Caco-2 (cell line): ENCODE measurements at regions not wholly inside any gene's neighbourhood (a gene's known extent, or its start where the extent isn't known, plus 50 kb on each side); places are given as distances from the start of the nearest gene placed in this dataset.

Experiments
- BruUV-seq: library from RNA; stranded (reverse); fragments of 400-500 nt; replicated peaks from 2 replicates; lab custom pipeline; 2021; lab: Mats Ljungman, UMichigan
- CTCF ChIA-PET: fragments of 300-600 bp; sonication (Branson Sonifier 250); formaldehyde crosslinking; loops from one replicate; lab custom pipeline; 2022; ENCODE audit warnings: antibody characterized with exemption; lab: Charles Lee
- POLR2A ChIA-PET: fragments of 300-600 bp; sonication (Branson Sonifier 250); formaldehyde crosslinking; loops from one replicate; lab custom pipeline; 2022; ENCODE audit warnings: antibody characterized with exemption; lab: Charles Lee
- DNase-seq, 2 experiments: peaks; one replicate each; pipeline versions ENCODE4 v3.0.0 to v3.0.0-alpha.2; 2020 to 2022
- H3K27me3 ChIP-seq: replicated peaks from 2 replicates; pipeline ENCODE4 v1.6.0; 2011; ENCODE audit warnings: low read length; ENCODE audit not compliant: control insufficient read depth, insufficient read depth
- H3K36me3 ChIP-seq: 2 replicates; pipeline ENCODE4 v1.5.1; 2011; ENCODE audit warnings: low read length; ENCODE audit not compliant: control insufficient read depth, insufficient read depth
- H3K4me1 ChIP-seq: fragments of 250-450 bp; sonication (Bioruptor Pico); 2 replicates; pipeline ENCODE4 v1.5.1; 2020; ENCODE audit warnings: mild to moderate bottlenecking
- H3K4me3 ChIP-seq: 2 replicates; pipeline ENCODE4 v1.5.1; 2011; ENCODE audit warnings: low read depth, mild to moderate bottlenecking, control low read depth, low read length
- H3K9me3 ChIP-seq: fragments of 250-450 bp; sonication (Bioruptor Pico); 2 replicates; pipeline ENCODE4 v1.5.1; 2020; ENCODE audit warnings: mild to moderate bottlenecking, moderate library complexity
- H3K27ac Mint-ChIP-seq: one replicate; pipeline ENCODE4 v1.8.0; 2022; ENCODE audit warnings: mixed read lengths; ENCODE audit not compliant: unreplicated experiment
- H3K27me3 Mint-ChIP-seq: one replicate; pipeline ENCODE4 v1.8.0; 2022; ENCODE audit warnings: mixed read lengths; ENCODE audit not compliant: insufficient read depth, unreplicated experiment
- H3K36me3 Mint-ChIP-seq: one replicate; pipeline ENCODE4 v1.8.0; 2022; ENCODE audit warnings: mild to moderate bottlenecking, mixed read lengths; ENCODE audit not compliant: insufficient read depth, unreplicated experiment
- H3K4me1 Mint-ChIP-seq: one replicate; pipeline ENCODE4 v1.8.0; 2022; ENCODE audit warnings: low read depth, mixed read lengths; ENCODE audit not compliant: unreplicated experiment
- H3K4me3 Mint-ChIP-seq: one replicate; pipeline ENCODE4 v1.8.0; 2022; ENCODE audit warnings: mild to moderate bottlenecking, moderate library complexity, mixed read lengths; ENCODE audit not compliant: unreplicated experiment
- H3K9me3 Mint-ChIP-seq: one replicate; pipeline ENCODE4 v1.8.0; 2022; ENCODE audit warnings: mixed read lengths; ENCODE audit not compliant: unreplicated experiment
- CTCF ChIP-seq, 2 experiments: fragments of 200-600 bp in 1 of 2; IDR thresholded peaks; 1 replicate in 1 of 2; 2 replicates in 1 of 2; pipeline versions ENCODE4 v1.5.1 to v1.8.0; 2011 to 2022; ENCODE audit warnings: antibody characterized with exemption in 1 of 2, control low read depth in 1 of 2, inconsistent platforms in 1 of 2, low read depth in 1 of 2, low read length in 1 of 2, mild to moderate bottlenecking in 1 of 2, moderate library complexity in 1 of 2; ENCODE audit not compliant: insufficient read depth in 1 of 2, severe bottlenecking in 1 of 2, unreplicated experiment in 1 of 2
- intact Hi-C: fragments of 100-400 bp; cut with micrococcal nuclease; formaldehyde crosslinking; loops from one replicate; pipeline ENCODE4 v1.10.0; 2022; ENCODE audit not compliant: unreplicated experiment

GRCh38 chr1:14149431-14149830 lies 449.1 kb upstream of the KAZN start:
- Mint-ChIP-seq H3K27ac (no peak overlapping the region), H3K27me3 (no peaks in the 10 kb centered on the region), H3K4me3 (no peak overlapping the region), H3K9me3 (peaks cover 1% of the 10 kb centered on the region), H3K4me1 (no peaks in the 10 kb centered on the region), H3K36me3 (no peaks in the 10 kb centered on the region)
- TF ChIP-seq CTCF (IDR thresholded peaks at IDR 0.05; ENCODE audit: insufficient read depth in 1 of 2, low read depth in 1 of 2, low read length in 1 of 2, severe bottlenecking in 1 of 2, unreplicated experiment in 1 of 2) = no peak
- POLR2A ChIA-PET = no interaction called here
- no peaks in the 10 kb centered on the region for H3K27me3 ChIP-seq
- BruUV-seq = no TSS peak
- CTCF ChIA-PET = no interaction called here
- no peak for DNase-seq
- no peaks in the 10 kb centered on the region for H3K4me1 ChIP-seq
- H3K4me3 ChIP-seq = no peak overlapping the region
- no peaks in the 10 kb centered on the region for H3K9me3 ChIP-seq
- intact Hi-C loops = no loop called here
- no peaks in the 10 kb centered on the region for H3K36me3 ChIP-seq

GRCh38 chr1:14156543-14156942 lies 441.9 kb upstream of the KAZN start:
- Histone ChIP-seq H3K9me3 (no peaks in the 10 kb centered on the region), H3K27me3 (no peaks in the 10 kb centered on the region), H3K36me3 (no peaks in the 10 kb centered on the region), H3K4me3 (no peak overlapping the region), H3K4me1 (no peaks in the 10 kb centered on the region)
- Mint-ChIP-seq H3K4me3 (no peak overlapping the region), H3K9me3 (peaks cover 27% of the 10 kb centered on the region), H3K27me3 (no peaks in the 10 kb centered on the region), H3K36me3 (no peaks in the 10 kb centered on the region), H3K27ac (no peak overlapping the region), H3K4me1 (no peaks in the 10 kb centered on the region)
- CTCF ChIA-PET = no interaction called here
- POLR2A ChIA-PET = no interaction called here
- BruUV-seq = no TSS peak
- no peak for DNase-seq
- intact Hi-C loops = no loop called here
- TF ChIP-seq CTCF (IDR thresholded peaks at IDR 0.05; ENCODE audit: insufficient read depth in 1 of 2, low read depth in 1 of 2, low read length in 1 of 2, severe bottlenecking in 1 of 2, unreplicated experiment in 1 of 2) = no peak

- no TSS peak for BruUV-seq
- Histone ChIP-seq H3K4me3 (no peak overlapping the region), H3K36me3 (no peaks in the 10 kb centered on the region), H3K4me1 (no peaks in the 10 kb centered on the region), H3K27me3 (no peaks in the 10 kb centered on the region), H3K9me3 (no peaks in the 10 kb centered on the region)
- Mint-ChIP-seq H3K9me3 (peaks cover 12% of the 10 kb centered on the region), H3K4me1 (no peaks in the 10 kb centered on the region), H3K4me3 (no peak overlapping the region), H3K27ac (no peak overlapping the region), H3K36me3 (no peaks in the 10 kb centered on the region), H3K27me3 (no peaks in the 10 kb centered on the region)
- intact Hi-C loops = no loop called here
- no peak for DNase-seq
- TF ChIP-seq CTCF (IDR thresholded peaks at IDR 0.05; ENCODE audit: insufficient read depth in 1 of 2, low read depth in 1 of 2, low read length in 1 of 2, severe bottlenecking in 1 of 2, unreplicated experiment in 1 of 2) = no peak
- ChIA-PET POLR2A (no interaction called here), CTCF (no interaction called here)
These were observed 437.7 kb upstream of the KAZN start for GRCh38 chr1:14160781-14161180.
